ENCODE measurements at regions not wholly inside any gene's neighbourhood (a gene's known extent, or its start where the extent isn't known, plus 50 kb on each side); places are given as distances from the start of the nearest gene placed in this dataset.
"Not testable (repeated sequence)": the region's sequence is repeated elsewhere in the genome, so short reads cannot be mapped to it uniquely, and the experiment has no call there.

GRCh38 chr10:130354573-130354954 lies 218.4 kb downstream of the GLRX3 start:
- FAIRE-seq (no peak), DNase-seq (ENCODE audit: insufficient read length, low spot score) (no peak)

GRCh38 chr10:130354976-130355795 lies 219.0 kb downstream of the GLRX3 start:
- no peak for FAIRE-seq
- no peak for DNase-seq (ENCODE audit: insufficient read length, low spot score)
- TF ChIP-seq, protein P1, sequence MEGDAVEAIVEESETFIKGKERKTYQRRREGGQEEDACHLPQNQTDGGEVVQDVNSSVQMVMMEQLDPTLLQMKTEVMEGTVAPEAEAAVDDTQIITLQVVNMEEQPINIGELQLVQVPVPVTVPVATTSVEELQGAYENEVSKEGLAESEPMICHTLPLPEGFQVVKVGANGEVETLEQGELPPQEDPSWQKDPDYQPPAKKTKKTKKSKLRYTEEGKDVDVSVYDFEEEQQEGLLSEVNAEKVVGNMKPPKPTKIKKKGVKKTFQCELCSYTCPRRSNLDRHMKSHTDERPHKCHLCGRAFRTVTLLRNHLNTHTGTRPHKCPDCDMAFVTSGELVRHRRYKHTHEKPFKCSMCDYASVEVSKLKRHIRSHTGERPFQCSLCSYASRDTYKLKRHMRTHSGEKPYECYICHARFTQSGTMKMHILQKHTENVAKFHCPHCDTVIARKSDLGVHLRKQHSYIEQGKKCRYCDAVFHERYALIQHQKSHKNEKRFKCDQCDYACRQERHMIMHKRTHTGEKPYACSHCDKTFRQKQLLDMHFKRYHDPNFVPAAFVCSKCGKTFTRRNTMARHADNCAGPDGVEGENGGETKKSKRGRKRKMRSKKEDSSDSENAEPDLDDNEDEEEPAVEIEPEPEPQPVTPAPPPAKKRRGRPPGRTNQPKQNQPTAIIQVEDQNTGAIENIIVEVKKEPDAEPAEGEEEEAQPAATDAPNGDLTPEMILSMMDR (IDR thresholded peaks at IDR 0.05; ENCODE audit: insufficient read depth, missing control alignments), result no peak

More at GRCh38 chr10:130354573-130354954, 218.4 kb downstream of the GLRX3 start:
- TF ChIP-seq, protein P1 (IDR thresholded peaks at IDR 0.05; ENCODE audit: insufficient read depth, missing control alignments), result no peak

DNA sequence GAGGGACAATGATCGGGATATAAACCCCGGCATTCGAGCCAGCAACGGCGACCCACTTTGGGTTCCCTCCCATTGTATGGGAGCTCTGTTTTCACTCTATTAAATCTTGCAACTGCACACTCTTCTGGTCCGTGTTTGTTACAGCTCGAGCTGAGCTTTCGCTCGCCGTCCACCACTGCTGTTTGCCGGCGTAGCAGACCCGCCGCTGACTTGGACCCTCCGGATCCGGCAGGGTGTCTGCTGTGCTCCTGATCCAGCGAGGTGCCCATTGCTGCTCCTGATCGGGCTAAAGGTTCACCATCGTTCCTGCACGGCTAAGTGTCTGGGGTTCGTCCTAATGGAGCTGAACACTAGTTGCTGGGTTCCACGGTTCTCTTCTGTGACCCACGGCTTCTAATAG lies 220.2 kb downstream of the GLRX3 start:
- FAIRE-seq; DNase-seq (ENCODE audit: insufficient read length, low spot score): not testable (repeated sequence)

DNA sequence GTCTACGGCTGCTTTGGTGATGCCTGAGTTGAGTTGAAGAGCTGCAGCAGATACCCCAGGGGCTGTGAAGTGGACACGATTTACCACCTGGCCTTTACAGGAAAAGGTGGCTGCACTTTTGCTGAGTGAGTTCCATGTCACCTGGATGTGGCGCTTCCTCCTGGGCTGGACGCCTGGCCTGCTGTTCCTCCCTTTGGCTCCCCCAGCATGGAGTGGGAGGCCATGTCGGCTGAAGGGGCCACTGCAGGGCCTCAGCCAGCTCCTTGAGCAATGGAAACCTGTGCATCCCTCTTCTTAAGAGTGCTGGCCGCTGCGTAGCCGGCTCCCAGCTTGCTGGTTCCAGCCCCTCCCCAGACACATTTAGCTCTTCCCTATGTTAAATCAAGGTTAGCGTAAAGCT lies 221.0 kb downstream of the GLRX3 start:
- DNase-seq (ENCODE audit: insufficient read length, low spot score), result no peak
- TF ChIP-seq, protein P1 (IDR thresholded peaks at IDR 0.05; ENCODE audit: insufficient read depth, missing control alignments), result no peak
- FAIRE-seq, result no peak

DNA sequence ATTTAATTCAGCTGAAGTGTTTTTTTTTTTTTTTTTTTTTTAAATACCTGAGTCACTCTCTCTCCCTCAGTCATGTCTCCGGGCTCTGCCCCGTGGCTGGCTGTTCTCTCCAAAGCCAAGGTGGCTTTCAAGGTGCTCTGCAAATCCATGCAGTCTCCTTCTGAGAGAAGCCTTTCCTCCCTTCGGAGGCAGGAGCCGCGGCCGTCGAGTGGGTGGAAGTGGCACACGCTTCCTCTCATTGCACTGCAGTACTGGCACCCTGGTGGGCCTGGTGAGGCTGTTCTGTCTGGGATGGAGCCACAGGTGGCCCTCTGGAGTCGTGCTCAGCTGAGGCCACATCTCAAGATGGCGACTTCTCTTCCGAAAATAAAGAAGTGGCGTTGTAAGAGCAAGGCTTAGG lies 221.8 kb downstream of the GLRX3 start:
- DNase-seq (ENCODE audit: insufficient read length, low spot score), result no peak
- TF ChIP-seq, protein P1 (IDR thresholded peaks at IDR 0.05; ENCODE audit: insufficient read depth, missing control alignments), result no peak

GRCh38 chr10:130358981-130359650 lies 222.9 kb downstream of the GLRX3 start:
- TF ChIP-seq, protein P1 (IDR thresholded peaks at IDR 0.05; ENCODE audit: insufficient read depth, missing control alignments), result no peak
- DNase-seq (ENCODE audit: insufficient read length, low spot score) (no peak), FAIRE-seq (no peak)

More for the DNA sequence above, 221.8 kb downstream of the GLRX3 start:
- no peak for FAIRE-seq

- TF ChIP-seq, protein P1 (IDR thresholded peaks at IDR 0.05; ENCODE audit: insufficient read depth, missing control alignments), result no peak
- DNase-seq (ENCODE audit: insufficient read length, low spot score) (no peak), FAIRE-seq (no peak)
Observed at GRCh38 chr10:130359711-130360110, 223.5 kb downstream of the GLRX3 start.

Measured in D721Med (cell line).